A673 (cell line): ENCODE measurements at regions not wholly inside any gene's neighbourhood (a gene's known extent, or its start where the extent isn't known, plus 50 kb on each side); places are given as distances from the start of the nearest gene placed in this dataset.

ENCODE experiments used
- CTCF ChIP-seq: fragments of 300-800, 200-600 bp; sonication (generic); conservative IDR thresholded peaks from 2 replicates; pipeline ENCODE4 v1.5.1; 2017; ENCODE audit warnings: low read depth, mild to moderate bottlenecking, antibody characterized with exemption, low read length, moderate library complexity, mixed read lengths
- EZH2 ChIP-seq: fragments of 200-600 bp; sonication (generic); IDR thresholded peaks from 2 replicates; pipeline ENCODE4 v1.6.1; 2017; ENCODE audit warnings: borderline replicate concordance, low read depth, mild to moderate bottlenecking, mixed read lengths, antibody characterized with exemption, low read length; ENCODE audit not compliant: poor library complexity, severe bottlenecking

GRCh38 chr14:97704316-97704885 lies 907.2 kb downstream of the VRK1 start:
- TF ChIP-seq CTCF (no peak), EZH2 (no peak)
